Gastroesophageal sphincter (tissue), 4 donors: ENCODE measurements at regions not wholly inside any gene's neighbourhood (a gene's known extent, or its start where the extent isn't known, plus 50 kb on each side); places are given as distances from the start of the nearest gene placed in this dataset.

Source experiments
- ATAC-seq: fragments of 150-250 bp; one replicate; pipeline ENCODE4 v1.9.1; 2016; ENCODE audit warnings: mild to moderate bottlenecking, moderate library complexity
- H3K27ac ChIP-seq, 4 donors: fragments of 200-600 bp; sonication (generic) in 3 of 4; 1 replicate in 3 of 4; 2 replicates in 1 of 4; pipeline ENCODE4 v1.5.1; 2016 to 2019
- H3K27me3 ChIP-seq: fragments of 200-600 bp; sonication (generic); one replicate; pipeline ENCODE4 v1.5.1; 2019
- H3K36me3 ChIP-seq, 2 donors: fragments of 200-600 bp; sonication (generic); one replicate each; pipeline ENCODE4 v1.5.1; 2019; ENCODE audit warnings: control low read depth in 1 of 2
- H3K4me1 ChIP-seq, 3 donors: fragments of 200-600 bp; sonication (generic); 1 replicate in 2 of 3; 2 replicates in 1 of 3; pipeline ENCODE4 v1.5.1; 2016 to 2019; ENCODE audit warnings: control low read depth in 2 of 3
- H3K4me3 ChIP-seq, 2 donors: fragments of 200-600 bp; sonication (generic); one replicate each; pipeline ENCODE4 v1.5.1; 2019; ENCODE audit warnings: mild to moderate bottlenecking in 1 of 2, moderate library complexity in 1 of 2
- H3K9me3 ChIP-seq, 3 donors: fragments of 200-600 bp; sonication (generic); one replicate each; pipeline ENCODE4 v1.5.1; 2017 to 2019; ENCODE audit warnings: control low read depth in 2 of 3
- EP300 ChIP-seq: sonication (generic); formaldehyde crosslinking; IDR thresholded peaks from one replicate; pipeline ENCODE4 v1.6.1; 2017; ENCODE audit warnings: antibody characterized with exemption, mild to moderate bottlenecking
- POLR2A ChIP-seq, 2 donors: fragments of 450-650 bp; IDR thresholded peaks; one replicate each; pipeline ENCODE4 v1.6.1; 2017; ENCODE audit warnings: antibody characterized with exemption in 2 of 2, mild to moderate bottlenecking in 2 of 2, moderate library complexity in 1 of 2
- POLR2AphosphoS5 ChIP-seq: sonication (generic); formaldehyde crosslinking; IDR thresholded peaks from one replicate; pipeline ENCODE4 v1.6.1; 2017; ENCODE audit warnings: antibody characterized with exemption
- WGBS, 2 donors: methylation state at CpG; one replicate each; pipeline ENCODE4 v1.1.5; 2018; ENCODE audit warnings: low coverage in 1 of 2; 5-methylcytosine and 5-hydroxymethylcytosine counted together
- TF ChIP-seq, protein P1 (sequence below), 4 experiments: fragments of 200-600 bp in 2 of 4; fragments of 450-650 bp in 2 of 4; sonication (generic) in 1 of 4; IDR thresholded peaks; one replicate each; pipeline ENCODE4 v1.5.1; 2017 to 2019; ENCODE audit warnings: antibody characterized with exemption in 4 of 4, mild to moderate bottlenecking in 2 of 4, moderate library complexity in 2 of 4

GRCh38 chr5:3266861-3267260, 328.8 kb upstream of the IRX1 start:
- WGBS, 2 donors: 80% methylated on average over 1 of the region's 5 CpGs; no CpG with 5 or more reads in 1 of the 2 donors

GRCh38 chr5:3265936-3266335, 329.7 kb upstream of the IRX1 start:
- ATAC-seq: no peak
- Histone ChIP-seq H3K36me3 (no peaks in the 10 kb centered on the region), H3K4me3 (no peak overlapping the region), H3K9me3 (no peaks in the 10 kb centered on the region), H3K4me1 (no peaks in the 10 kb centered on the region), H3K27ac (no peak overlapping the region), H3K27me3 (peaks cover 25% of the 10 kb centered on the region)
- TF ChIP-seq EP300: no peak
- TF ChIP-seq, protein P1, sequence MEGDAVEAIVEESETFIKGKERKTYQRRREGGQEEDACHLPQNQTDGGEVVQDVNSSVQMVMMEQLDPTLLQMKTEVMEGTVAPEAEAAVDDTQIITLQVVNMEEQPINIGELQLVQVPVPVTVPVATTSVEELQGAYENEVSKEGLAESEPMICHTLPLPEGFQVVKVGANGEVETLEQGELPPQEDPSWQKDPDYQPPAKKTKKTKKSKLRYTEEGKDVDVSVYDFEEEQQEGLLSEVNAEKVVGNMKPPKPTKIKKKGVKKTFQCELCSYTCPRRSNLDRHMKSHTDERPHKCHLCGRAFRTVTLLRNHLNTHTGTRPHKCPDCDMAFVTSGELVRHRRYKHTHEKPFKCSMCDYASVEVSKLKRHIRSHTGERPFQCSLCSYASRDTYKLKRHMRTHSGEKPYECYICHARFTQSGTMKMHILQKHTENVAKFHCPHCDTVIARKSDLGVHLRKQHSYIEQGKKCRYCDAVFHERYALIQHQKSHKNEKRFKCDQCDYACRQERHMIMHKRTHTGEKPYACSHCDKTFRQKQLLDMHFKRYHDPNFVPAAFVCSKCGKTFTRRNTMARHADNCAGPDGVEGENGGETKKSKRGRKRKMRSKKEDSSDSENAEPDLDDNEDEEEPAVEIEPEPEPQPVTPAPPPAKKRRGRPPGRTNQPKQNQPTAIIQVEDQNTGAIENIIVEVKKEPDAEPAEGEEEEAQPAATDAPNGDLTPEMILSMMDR (IDR thresholded peaks at IDR 0.05): no peak
- no peak for TF ChIP-seq POLR2A (IDR thresholded peaks at IDR 0.05)
- no peak for TF ChIP-seq POLR2AphosphoS5
- 81% methylated on average over 4 of the region's 6 CpGs; no CpG with 5 or more reads in 1 of the 2 donors for WGBS, 2 donors

More at GRCh38 chr5:3266861-3267260, 328.8 kb upstream of the IRX1 start:
- no peak for ATAC-seq
- Histone ChIP-seq H3K27ac (no peak overlapping the region), H3K4me3 (no peak overlapping the region), H3K27me3 (peaks cover 25% of the 10 kb centered on the region), H3K9me3 (no peaks in the 10 kb centered on the region), H3K36me3 (no peaks in the 10 kb centered on the region), H3K4me1 (no peaks in the 10 kb centered on the region)
- TF ChIP-seq, protein P1 (IDR thresholded peaks at IDR 0.05): no peak
- TF ChIP-seq EP300 (no peak), POLR2A (IDR thresholded peaks at IDR 0.05) (no peak)

- H3K27ac ChIP-seq: no peak overlapping the region
- no peak overlapping the region for H3K4me3 ChIP-seq
- TF ChIP-seq, protein P1 (IDR thresholded peaks at IDR 0.05): no peak
- no peak for TF ChIP-seq POLR2AphosphoS5
- no peak for TF ChIP-seq EP300
- TF ChIP-seq POLR2A (IDR thresholded peaks at IDR 0.05): no peak
- 64 to 79% methylated on average over 3 to 5 of the region's 5 CpGs for WGBS, 2 donors
- H3K36me3 ChIP-seq: no peaks in the 10 kb centered on the region
- no peaks in the 10 kb centered on the region for H3K9me3 ChIP-seq
- no peak for ATAC-seq
- no peaks in the 10 kb centered on the region for H3K4me1 ChIP-seq
- peaks cover 25% of the 10 kb centered on the region for H3K27me3 ChIP-seq
These were observed 330.3 kb upstream of the IRX1 start for GRCh38 chr5:3265131-3265885.

DNA sequence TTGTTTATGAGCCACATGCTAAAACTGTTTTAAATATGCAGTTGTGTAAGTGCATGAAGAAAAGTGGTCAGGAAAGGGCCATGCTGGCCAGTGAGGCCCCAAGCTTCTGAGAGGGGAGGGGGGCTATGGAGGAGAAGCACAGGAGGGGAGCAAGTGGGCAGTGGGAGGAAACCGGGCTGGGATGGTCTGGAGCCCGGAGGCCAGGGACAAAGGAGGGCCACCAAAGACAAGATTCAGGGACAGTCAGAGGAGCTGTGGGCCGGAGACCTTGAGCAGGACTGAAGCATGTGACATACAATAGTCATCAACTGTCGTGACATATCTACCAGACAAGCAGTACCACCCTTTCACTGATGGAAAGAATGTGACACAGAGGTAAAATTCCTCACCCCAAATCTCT, 333.2 kb upstream of the IRX1 start:
- no peaks in the 10 kb centered on the region for H3K36me3 ChIP-seq
- peaks cover 15% of the 10 kb centered on the region for H3K27me3 ChIP-seq
- H3K4me1 ChIP-seq: no peaks in the 10 kb centered on the region
- ATAC-seq: no peak
- H3K4me3 ChIP-seq: no peak overlapping the region
- WGBS, 2 donors: 67 to 70% methylated on average over 4 of the region's 4 CpGs
- H3K9me3 ChIP-seq: no peaks in the 10 kb centered on the region
- no peak overlapping the region for H3K27ac ChIP-seq
- TF ChIP-seq EP300 (no peak), POLR2A (IDR thresholded peaks at IDR 0.05) (no peak), POLR2AphosphoS5 (no peak)
- TF ChIP-seq, protein P1 (IDR thresholded peaks at IDR 0.05): no peak

- WGBS, 2 donors: 100% methylated on average over 1 of the region's 4 CpGs; no CpG with 5 or more reads in 1 of the 2 donors
- Histone ChIP-seq H3K27ac (no peak overlapping the region), H3K4me3 (no peak overlapping the region), H3K36me3 (no peaks in the 10 kb centered on the region), H3K9me3 (no peaks in the 10 kb centered on the region), H3K27me3 (peaks cover 6% of the 10 kb centered on the region), H3K4me1 (no peaks in the 10 kb centered on the region)
- TF ChIP-seq POLR2AphosphoS5 (no peak), POLR2A (IDR thresholded peaks at IDR 0.05) (no peak), EP300 (no peak)
- TF ChIP-seq, protein P1 (IDR thresholded peaks at IDR 0.05): no peak
- ATAC-seq: no peak
These were observed 334.6 kb upstream of the IRX1 start for GRCh38 chr5:3261081-3261480.
